OCI-LY1 (cell line): ENCODE measurements at regions not wholly inside any gene's neighbourhood (a gene's known extent, or its start where the extent isn't known, plus 50 kb on each side); places are given as distances from the start of the nearest gene placed in this dataset.

Source experiments
- EZH2 ChIP-seq: fragments of 200-600 bp; sonication (generic), shearing (Covaris generic); IDR thresholded peaks from 2 replicates; pipeline ENCODE4 v1.8.0; 2017; ENCODE audit warnings: borderline replicate concordance, mixed run types, mild to moderate bottlenecking, antibody characterized with exemption, low read length, moderate library complexity, mixed read lengths
- TF ChIP-seq, protein P1 (sequence below): fragments of 200-600 bp; sonication (generic), shearing (Covaris generic); IDR thresholded peaks from 2 replicates; pipeline ENCODE4 v1.5.1; 2017; ENCODE audit warnings: mild to moderate bottlenecking, antibody characterized with exemption, low read length, moderate library complexity, mixed read lengths

DNA sequence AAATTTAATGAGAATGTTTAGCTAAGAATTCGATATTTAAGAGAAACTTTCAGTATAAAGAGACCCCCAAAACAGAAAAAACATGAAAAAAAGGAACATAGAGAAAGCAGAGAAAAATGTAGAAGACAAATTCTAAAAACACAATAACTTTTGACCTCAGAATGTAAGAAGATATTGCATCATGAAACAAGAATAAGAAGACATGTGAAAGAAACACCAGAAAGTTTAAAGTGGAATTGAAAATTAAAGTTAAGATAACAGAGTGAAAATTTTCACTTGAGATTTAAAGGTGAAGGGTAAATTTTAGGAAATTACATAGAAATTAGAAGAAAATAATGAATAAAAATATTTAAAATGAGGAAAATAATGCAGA is 78.2 kb upstream of the FAM3C start:
- TF ChIP-seq, protein P1, sequence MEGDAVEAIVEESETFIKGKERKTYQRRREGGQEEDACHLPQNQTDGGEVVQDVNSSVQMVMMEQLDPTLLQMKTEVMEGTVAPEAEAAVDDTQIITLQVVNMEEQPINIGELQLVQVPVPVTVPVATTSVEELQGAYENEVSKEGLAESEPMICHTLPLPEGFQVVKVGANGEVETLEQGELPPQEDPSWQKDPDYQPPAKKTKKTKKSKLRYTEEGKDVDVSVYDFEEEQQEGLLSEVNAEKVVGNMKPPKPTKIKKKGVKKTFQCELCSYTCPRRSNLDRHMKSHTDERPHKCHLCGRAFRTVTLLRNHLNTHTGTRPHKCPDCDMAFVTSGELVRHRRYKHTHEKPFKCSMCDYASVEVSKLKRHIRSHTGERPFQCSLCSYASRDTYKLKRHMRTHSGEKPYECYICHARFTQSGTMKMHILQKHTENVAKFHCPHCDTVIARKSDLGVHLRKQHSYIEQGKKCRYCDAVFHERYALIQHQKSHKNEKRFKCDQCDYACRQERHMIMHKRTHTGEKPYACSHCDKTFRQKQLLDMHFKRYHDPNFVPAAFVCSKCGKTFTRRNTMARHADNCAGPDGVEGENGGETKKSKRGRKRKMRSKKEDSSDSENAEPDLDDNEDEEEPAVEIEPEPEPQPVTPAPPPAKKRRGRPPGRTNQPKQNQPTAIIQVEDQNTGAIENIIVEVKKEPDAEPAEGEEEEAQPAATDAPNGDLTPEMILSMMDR = no peak
- TF ChIP-seq EZH2 = no peak
